Thyroid gland (tissue), 4 donors: ENCODE measurements at regions not wholly inside any gene's neighbourhood (a gene's known extent, or its start where the extent isn't known, plus 50 kb on each side); places are given as distances from the start of the nearest gene placed in this dataset.

Source experiments
- DNase-seq, 2 donors: peaks; one replicate each; pipeline ENCODE4 v3.0.0-alpha.2; 2019
- H3K27ac ChIP-seq, 3 donors: fragments of 200-600 bp; sonication (generic); 1 replicate in 2 of 3; 2 replicates in 1 of 3; pipeline ENCODE4 v1.5.1; 2016 to 2019; ENCODE audit warnings: mild to moderate bottlenecking in 1 of 3, moderate library complexity in 1 of 3
- H3K27me3 ChIP-seq: fragments of 200-600 bp; sonication (generic); one replicate; pipeline ENCODE4 v1.5.1; 2019
- H3K36me3 ChIP-seq, 2 donors: fragments of 200-600 bp; sonication (generic); one replicate each; pipeline ENCODE4 v1.5.1; 2016 to 2019
- H3K4me1 ChIP-seq, 2 donors: fragments of 200-600 bp; sonication (generic); one replicate each; pipeline ENCODE4 v1.5.1; 2017 to 2019
- H3K4me3 ChIP-seq, 3 donors: fragments of 200-600 bp; sonication (generic); replicated peaks in 1 of 3; 1 replicate in 2 of 3; 2 replicates in 1 of 3; pipeline ENCODE4 v1.5.1; 2016; ENCODE audit warnings: mild to moderate bottlenecking in 1 of 3
- H3K9me3 ChIP-seq: fragments of 200-600 bp; sonication (generic); one replicate; pipeline ENCODE4 v1.5.1; 2017
- POLR2A ChIP-seq, 2 donors: fragments of 450-650 bp; IDR thresholded peaks; one replicate each; pipeline ENCODE4 v1.6.1; 2017; ENCODE audit warnings: antibody characterized with exemption in 2 of 2, mild to moderate bottlenecking in 2 of 2, moderate library complexity in 1 of 2
- WGBS, 2 donors: methylation state at CpG; one replicate each; pipeline ENCODE4 v1.1.5; 2017; 5-methylcytosine and 5-hydroxymethylcytosine counted together
- intact Hi-C: fragments of 100-400 bp; cut with DNase I; formaldehyde crosslinking; loops from one replicate; pipeline ENCODE4 v1.15.1; 2023
- TF ChIP-seq, protein P1 (sequence below), 6 experiments: fragments of 200-600 bp in 3 of 6; fragments of 450-650 bp in 3 of 6; sonication (generic) in 3 of 6; IDR thresholded peaks; one replicate each; pipeline ENCODE4 v1.5.1; 2016 to 2019; ENCODE audit warnings: antibody characterized with exemption in 6 of 6, mild to moderate bottlenecking in 2 of 6, inconsistent platforms in 1 of 6, moderate library complexity in 1 of 6

DNA sequence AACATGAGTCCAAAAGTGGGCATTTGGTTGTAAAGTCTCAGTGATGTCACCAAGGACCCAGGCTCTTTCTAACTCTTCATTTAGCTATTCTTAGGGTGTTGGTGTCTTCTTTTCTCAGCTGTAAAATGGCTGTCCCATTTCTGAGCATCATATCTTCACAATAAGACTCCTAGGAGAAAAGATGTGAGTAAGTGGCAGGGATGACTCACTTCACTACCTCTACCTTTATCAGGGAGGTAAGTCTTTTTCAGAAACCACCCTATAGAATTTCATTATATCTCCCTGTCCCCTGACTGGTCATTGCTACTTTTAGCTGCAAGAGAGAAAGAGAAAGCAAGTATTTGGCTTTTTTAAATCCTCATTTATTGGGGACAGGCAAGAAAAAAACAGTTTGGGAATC, 300.2 kb upstream of the RBMS3 start:
- intact Hi-C loops, result no loop called here
- no peaks in the 10 kb centered on the region for H3K36me3 ChIP-seq
- no peak for DNase-seq
- no peaks in the 10 kb centered on the region for H3K27me3 ChIP-seq
- H3K4me1 ChIP-seq, result no peaks in the 10 kb centered on the region
- H3K27ac ChIP-seq, result no peak overlapping the region
- no peak for TF ChIP-seq POLR2A (IDR thresholded peaks at IDR 0.05)
- TF ChIP-seq, protein P1, sequence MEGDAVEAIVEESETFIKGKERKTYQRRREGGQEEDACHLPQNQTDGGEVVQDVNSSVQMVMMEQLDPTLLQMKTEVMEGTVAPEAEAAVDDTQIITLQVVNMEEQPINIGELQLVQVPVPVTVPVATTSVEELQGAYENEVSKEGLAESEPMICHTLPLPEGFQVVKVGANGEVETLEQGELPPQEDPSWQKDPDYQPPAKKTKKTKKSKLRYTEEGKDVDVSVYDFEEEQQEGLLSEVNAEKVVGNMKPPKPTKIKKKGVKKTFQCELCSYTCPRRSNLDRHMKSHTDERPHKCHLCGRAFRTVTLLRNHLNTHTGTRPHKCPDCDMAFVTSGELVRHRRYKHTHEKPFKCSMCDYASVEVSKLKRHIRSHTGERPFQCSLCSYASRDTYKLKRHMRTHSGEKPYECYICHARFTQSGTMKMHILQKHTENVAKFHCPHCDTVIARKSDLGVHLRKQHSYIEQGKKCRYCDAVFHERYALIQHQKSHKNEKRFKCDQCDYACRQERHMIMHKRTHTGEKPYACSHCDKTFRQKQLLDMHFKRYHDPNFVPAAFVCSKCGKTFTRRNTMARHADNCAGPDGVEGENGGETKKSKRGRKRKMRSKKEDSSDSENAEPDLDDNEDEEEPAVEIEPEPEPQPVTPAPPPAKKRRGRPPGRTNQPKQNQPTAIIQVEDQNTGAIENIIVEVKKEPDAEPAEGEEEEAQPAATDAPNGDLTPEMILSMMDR (IDR thresholded peaks at IDR 0.05), result no peak
- no peak overlapping the region for H3K4me3 ChIP-seq
- H3K9me3 ChIP-seq, result no peaks in the 10 kb centered on the region

- Histone ChIP-seq H3K27me3 (no peaks in the 10 kb centered on the region), H3K4me3 (no peak overlapping the region), H3K9me3 (no peaks in the 10 kb centered on the region), H3K36me3 (no peaks in the 10 kb centered on the region), H3K27ac (no peak overlapping the region), H3K4me1 (no peaks in the 10 kb centered on the region)
- DNase-seq, result no peak
- intact Hi-C loops, result no loop called here
- TF ChIP-seq, protein P1 (IDR thresholded peaks at IDR 0.05), result no peak
- no peak for TF ChIP-seq POLR2A (IDR thresholded peaks at IDR 0.05)
- 96% methylated on average over 2 of the region's 2 CpGs for WGBS, 2 donors
These were observed 298.0 kb upstream of the RBMS3 start for GRCh38 chr3:28982906-28983305.

- H3K4me1 ChIP-seq, result no peaks in the 10 kb centered on the region
- no peak overlapping the region for H3K4me3 ChIP-seq
- DNase-seq, result no peak
- intact Hi-C loops, result no loop called here
- no peaks in the 10 kb centered on the region for H3K27me3 ChIP-seq
- H3K27ac ChIP-seq, result no peak overlapping the region
- H3K36me3 ChIP-seq, result no peaks in the 10 kb centered on the region
- TF ChIP-seq POLR2A (IDR thresholded peaks at IDR 0.05), result no peak
- TF ChIP-seq, protein P1 (IDR thresholded peaks at IDR 0.05), result no peak
- H3K9me3 ChIP-seq, result no peaks in the 10 kb centered on the region
These were observed 293.9 kb upstream of the RBMS3 start for GRCh38 chr3:28986922-28987321.

- WGBS, 2 donors, result 65 to 77% methylated on average over 2 of the region's 2 CpGs
- H3K4me3 ChIP-seq, result no peak overlapping the region
- H3K36me3 ChIP-seq, result no peaks in the 10 kb centered on the region
- DNase-seq, result no peak
- TF ChIP-seq, protein P1 (IDR thresholded peaks at IDR 0.05), result no peak
- no peak for TF ChIP-seq POLR2A (IDR thresholded peaks at IDR 0.05)
- H3K9me3 ChIP-seq, result no peaks in the 10 kb centered on the region
- H3K27ac ChIP-seq, result no peak overlapping the region
- intact Hi-C loops, result no loop called here
- H3K27me3 ChIP-seq, result no peaks in the 10 kb centered on the region
- H3K4me1 ChIP-seq, result no peaks in the 10 kb centered on the region
These were observed 291.2 kb upstream of the RBMS3 start for GRCh38 chr3:28989646-28990089.

DNA sequence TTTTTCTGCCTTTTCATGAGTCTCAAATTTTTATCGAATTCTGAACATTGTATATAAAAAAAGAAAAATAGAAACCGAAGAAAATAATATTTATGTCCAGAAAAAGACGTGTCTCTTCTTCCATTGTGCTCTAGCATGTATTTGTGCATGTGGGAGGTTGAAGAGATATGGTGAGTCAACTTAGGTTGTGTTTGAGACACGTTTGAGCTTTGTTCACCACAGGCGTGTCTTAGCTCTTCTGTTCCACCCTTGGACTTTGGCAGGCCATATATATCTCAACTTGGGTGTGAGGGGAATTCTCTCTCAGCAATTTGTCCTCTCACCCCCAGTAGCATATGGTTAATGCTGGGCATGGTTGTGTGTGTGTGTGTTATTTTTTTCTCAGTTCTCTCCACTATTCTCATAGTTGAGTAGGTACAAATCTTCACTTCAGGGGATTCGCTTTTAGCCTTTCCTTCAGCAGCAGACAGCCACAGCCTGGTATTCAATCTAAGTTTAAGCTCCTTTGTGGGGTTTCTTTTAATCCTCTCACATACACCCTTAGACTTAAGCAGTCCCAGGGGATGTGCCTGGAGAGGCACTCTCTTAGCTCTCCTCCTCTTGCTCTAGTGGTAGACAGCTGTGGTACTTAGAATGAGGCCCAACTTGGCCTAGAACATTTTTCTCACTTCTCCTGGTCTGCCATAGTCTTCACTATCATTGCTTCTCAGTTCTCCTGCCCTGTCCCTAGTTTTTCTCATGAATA, 286.5 kb upstream of the RBMS3 start:
- Histone ChIP-seq H3K36me3 (no peaks in the 10 kb centered on the region), H3K27me3 (no peaks in the 10 kb centered on the region), H3K4me1 (no peaks in the 10 kb centered on the region), H3K4me3 (no peak overlapping the region), H3K9me3 (no peaks in the 10 kb centered on the region), H3K27ac (no peak overlapping the region)
- no peak for DNase-seq
- TF ChIP-seq POLR2A (IDR thresholded peaks at IDR 0.05), result no peak
- TF ChIP-seq, protein P1 (IDR thresholded peaks at IDR 0.05), result no peak
- WGBS, 2 donors, result 94% methylated on average over 6 of the region's 6 CpGs
- intact Hi-C loops, result no loop called here
